ENCODE measurements at regions not wholly inside any gene's neighbourhood (a gene's known extent, or its start where the extent isn't known, plus 50 kb on each side); places are given as distances from the start of the nearest gene placed in this dataset.

GRCh38 chr6:109237077-109237985 lies 142.0 kb downstream of the CEP57L1 start:
- no peaks in the 10 kb centered on the region for H3K9me2 ChIP-seq (replicated peaks; ENCODE audit: low read length)
- H3K4me2 ChIP-seq (ENCODE audit: low read length), result peak overlapping the region; percentile 26; the same call in 1 of the 2 replicates
- no peaks in the 10 kb centered on the region for H3K79me2 ChIP-seq (ENCODE audit: low read length)
- H3K9ac ChIP-seq (ENCODE audit: low read length), result no peak overlapping the region
- DNase-seq (peak; percentile 31), ATAC-seq (peak; percentile 54)
- no peaks in the 10 kb centered on the region for H3K36me3 ChIP-seq (ENCODE audit: low read depth, low read length)
- H3K27ac ChIP-seq (ENCODE audit: low read length), result peak overlapping the region; percentile 37; the same call in 1 of the 2 replicates
- H3K4me1 ChIP-seq (ENCODE audit: insufficient read depth, low read length), result peaks cover 46% of the 10 kb centered on the region
- ChIA-PET POLR2A (ENCODE audit: unreplicated experiment) (no interaction called here), CTCF (no interaction called here)
- no TSS peak for BruUV-seq (replicated peaks)
- 0 out of 2 replicates have a peak overlapping the region, but pooled peaks have one; percentile 32 for H2AFZ ChIP-seq (ENCODE audit: low read length)
- no peak for TF ChIP-seq EZH2phosphoT487 (IDR thresholded peaks at IDR 0.05; ENCODE audit: borderline replicate concordance, low read length)
- TF ChIP-seq, protein P1, sequence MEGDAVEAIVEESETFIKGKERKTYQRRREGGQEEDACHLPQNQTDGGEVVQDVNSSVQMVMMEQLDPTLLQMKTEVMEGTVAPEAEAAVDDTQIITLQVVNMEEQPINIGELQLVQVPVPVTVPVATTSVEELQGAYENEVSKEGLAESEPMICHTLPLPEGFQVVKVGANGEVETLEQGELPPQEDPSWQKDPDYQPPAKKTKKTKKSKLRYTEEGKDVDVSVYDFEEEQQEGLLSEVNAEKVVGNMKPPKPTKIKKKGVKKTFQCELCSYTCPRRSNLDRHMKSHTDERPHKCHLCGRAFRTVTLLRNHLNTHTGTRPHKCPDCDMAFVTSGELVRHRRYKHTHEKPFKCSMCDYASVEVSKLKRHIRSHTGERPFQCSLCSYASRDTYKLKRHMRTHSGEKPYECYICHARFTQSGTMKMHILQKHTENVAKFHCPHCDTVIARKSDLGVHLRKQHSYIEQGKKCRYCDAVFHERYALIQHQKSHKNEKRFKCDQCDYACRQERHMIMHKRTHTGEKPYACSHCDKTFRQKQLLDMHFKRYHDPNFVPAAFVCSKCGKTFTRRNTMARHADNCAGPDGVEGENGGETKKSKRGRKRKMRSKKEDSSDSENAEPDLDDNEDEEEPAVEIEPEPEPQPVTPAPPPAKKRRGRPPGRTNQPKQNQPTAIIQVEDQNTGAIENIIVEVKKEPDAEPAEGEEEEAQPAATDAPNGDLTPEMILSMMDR (conservative IDR thresholded peaks at IDR 0.05; ENCODE audit: low read depth, low read length), result no peak
- TF ChIP-seq EZH2 (IDR thresholded peaks at IDR 0.05; ENCODE audit: low read length, unreplicated experiment), result no peak
- no peaks in the 10 kb centered on the region for H3F3A ChIP-seq (ENCODE audit: low read length, unreplicated experiment)
- H3K4me3 ChIP-seq (ENCODE audit: low read length), result no peak overlapping the region
- no peaks in the 10 kb centered on the region for H3K9me3 ChIP-seq (ENCODE audit: low read length)
- no peaks in the 10 kb centered on the region for H3K27me3 ChIP-seq (ENCODE audit: low read length)
- intact Hi-C loops (cut with micrococcal nuclease), result no loop called here
- no peaks in the 10 kb centered on the region for H4K20me1 ChIP-seq (ENCODE audit: low read length)

DNA sequence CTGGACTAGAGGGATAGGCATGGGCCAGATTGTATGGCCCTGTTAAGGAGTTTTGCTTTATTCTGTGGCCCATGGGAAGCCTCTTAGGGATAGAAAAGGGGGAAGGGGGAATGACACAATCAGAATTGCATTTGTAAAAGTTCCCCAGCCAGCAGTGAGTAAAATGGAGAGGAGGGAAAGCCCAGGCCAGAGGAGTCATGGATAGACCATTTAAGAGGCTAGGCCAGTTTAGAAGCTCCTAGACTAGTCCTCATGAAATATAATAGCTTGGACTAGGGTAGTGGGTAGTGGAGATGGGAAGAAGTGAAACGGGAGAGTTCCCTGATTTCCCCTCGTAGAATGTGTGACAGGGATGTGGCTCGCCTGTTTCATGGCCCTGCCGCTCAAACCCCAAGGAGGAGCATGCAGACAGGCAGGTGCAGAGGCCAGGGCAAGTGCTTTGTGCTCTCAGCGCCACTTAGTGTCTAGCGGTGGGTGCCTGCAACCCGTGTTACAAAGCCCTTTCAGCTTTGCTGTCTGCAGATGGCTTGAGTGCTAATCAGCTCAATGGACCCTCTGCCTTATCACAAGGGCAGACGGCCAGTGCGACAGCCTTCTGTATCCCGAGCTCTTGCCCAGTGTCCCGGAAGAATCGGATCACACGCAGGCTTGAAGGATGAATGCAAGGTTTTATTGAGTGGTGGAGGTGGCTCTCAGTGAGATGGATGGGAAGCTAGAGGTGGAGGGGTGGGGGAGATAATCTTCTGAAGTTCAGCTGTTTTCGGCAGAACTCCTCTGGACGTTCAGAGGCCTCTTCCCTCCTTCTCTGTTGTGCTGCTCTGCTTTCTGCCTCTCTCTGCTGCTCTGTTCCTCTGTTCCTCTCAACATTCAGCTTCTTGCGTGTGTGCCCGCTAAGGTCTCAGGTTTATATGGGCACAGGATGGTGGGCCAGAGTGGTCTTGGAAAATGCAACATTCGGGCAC lies 141.1 kb downstream of the CEP57L1 start:
- H2AFZ ChIP-seq (ENCODE audit: low read length), result 0 out of 2 replicates have a peak overlapping the region, but pooled peaks have one; percentile 32
- H3K9me3 ChIP-seq (ENCODE audit: low read length), result no peaks in the 10 kb centered on the region
- H3K4me3 ChIP-seq (ENCODE audit: low read length), result no peak overlapping the region
- DNase-seq, result no peak
- POLR2A ChIA-PET (ENCODE audit: unreplicated experiment), result no interaction called here
- peak overlapping the region; percentile 23; the same call in 1 of the 2 replicates for H3K27ac ChIP-seq (ENCODE audit: low read length)
- no peak for ATAC-seq
- H3K79me2 ChIP-seq (ENCODE audit: low read length), result no peaks in the 10 kb centered on the region
- H3K36me3 ChIP-seq (ENCODE audit: low read depth, low read length), result no peaks in the 10 kb centered on the region
- no peaks in the 10 kb centered on the region for H3K27me3 ChIP-seq (ENCODE audit: low read length)
- no peaks in the 10 kb centered on the region for H3F3A ChIP-seq (ENCODE audit: low read length, unreplicated experiment)
- no peaks in the 10 kb centered on the region for H3K9me2 ChIP-seq (replicated peaks; ENCODE audit: low read length)
- BruUV-seq (replicated peaks), result no TSS peak
- H4K20me1 ChIP-seq (ENCODE audit: low read length), result no peaks in the 10 kb centered on the region
- TF ChIP-seq EZH2 (IDR thresholded peaks at IDR 0.05; ENCODE audit: low read length, unreplicated experiment), result no peak
- TF ChIP-seq, protein P1 (conservative IDR thresholded peaks at IDR 0.05; ENCODE audit: low read depth, low read length), result no peak
- TF ChIP-seq EZH2phosphoT487 (IDR thresholded peaks at IDR 0.05; ENCODE audit: borderline replicate concordance, low read length), result no peak
- peaks cover 37% of the 10 kb centered on the region for H3K4me1 ChIP-seq (ENCODE audit: insufficient read depth, low read length)
- intact Hi-C loops (cut with micrococcal nuclease), result no loop called here
- H3K9ac ChIP-seq (ENCODE audit: low read length), result no peak overlapping the region
- peak overlapping the region; percentile 26; the same call in 1 of the 2 replicates for H3K4me2 ChIP-seq (ENCODE audit: low read length)
- CTCF ChIA-PET, result interaction anchor here (0.7 kb wide), 1 partner anchor 149 kb away, joined by 3 read pairs; no protein-coding TSS in a partner anchor
